GM18951 (cell line): ENCODE measurements at regions not wholly inside any gene's neighbourhood (a gene's known extent, or its start where the extent isn't known, plus 50 kb on each side); places are given as distances from the start of the nearest gene placed in this dataset.

ENCODE experiments used
- POLR2A ChIP-seq: IDR thresholded peaks from 4 replicates; pipeline ENCODE4 v1.6.1; 2011; ENCODE audit warnings: mild to moderate bottlenecking; ENCODE audit not compliant: insufficient read length, insufficient read depth; ENCODE audit errors: extremely low read depth
- in situ Hi-C: fragments of 300-500 bp; cut with MboI; formaldehyde crosslinking; loops from one replicate; pipeline ENCODE4 v1.12.0; 2022; ENCODE audit warnings: low sequenced_read_pairs, mixed read lengths, inconsistent platforms; ENCODE audit not compliant: unreplicated experiment

- TF ChIP-seq POLR2A, result no peak
- in situ Hi-C loops, result no loop called here
Observed at GRCh38 chr22:48883211-48883960, 944.3 kb downstream of the BRD1 start.

GRCh38 chr22:48882636-48883200 lies 945.0 kb downstream of the BRD1 start:
- in situ Hi-C loops, result no loop called here
- TF ChIP-seq POLR2A, result no peak

DNA sequence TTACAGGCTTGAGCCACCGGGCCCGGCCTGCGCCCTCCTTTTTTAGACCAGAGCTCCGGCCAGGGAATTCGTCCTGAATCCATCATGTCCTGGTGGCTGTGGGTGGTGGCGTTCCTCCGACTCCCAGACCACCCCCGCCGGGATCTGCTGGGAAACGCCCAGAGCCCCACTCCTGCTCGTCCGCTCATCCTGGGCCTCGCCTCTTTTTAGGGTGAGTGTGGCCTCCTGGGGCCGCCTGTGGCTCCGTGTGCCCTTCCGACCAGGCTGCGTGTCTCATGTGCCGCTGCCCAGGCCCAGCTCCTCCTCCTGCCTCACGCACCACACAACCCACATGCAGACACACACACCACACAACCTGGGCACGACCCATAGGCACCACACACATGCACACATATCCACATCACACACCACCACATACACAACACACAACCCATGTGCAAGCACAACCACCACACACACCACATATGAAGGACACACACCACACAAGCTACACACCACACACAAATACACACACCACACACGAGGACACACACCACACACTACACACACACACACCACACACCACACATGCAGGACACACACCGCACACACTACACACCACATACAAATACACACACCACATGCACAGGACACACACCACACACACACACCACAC lies 946.2 kb downstream of the BRD1 start:
- in situ Hi-C loops, result no loop called here
- TF ChIP-seq POLR2A, result no peak

DNA sequence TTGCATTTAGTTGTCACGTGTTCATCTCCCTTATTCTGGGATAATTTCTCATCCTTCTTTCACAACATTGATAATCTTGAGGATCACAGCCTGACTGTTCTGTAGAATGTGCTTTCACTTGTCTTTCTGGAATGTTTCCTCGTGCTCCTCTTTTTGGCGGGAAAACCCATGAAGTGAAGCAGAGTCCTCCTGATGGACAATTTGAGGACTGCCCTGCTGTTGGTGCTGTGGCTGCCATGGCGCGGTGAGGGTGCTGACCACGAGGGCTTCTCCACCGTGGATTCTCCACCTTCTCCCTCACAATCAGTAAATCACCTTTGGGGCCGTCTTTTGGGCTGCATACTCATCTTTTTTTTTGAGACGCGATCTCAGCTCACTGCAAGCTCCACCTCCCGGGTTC lies 946.9 kb downstream of the BRD1 start:
- in situ Hi-C loops, result no loop called here
- TF ChIP-seq POLR2A, result no peak

GRCh38 chr22:48876951-48877350 lies 950.7 kb downstream of the BRD1 start:
- in situ Hi-C loops, result no loop called here
- no peak for TF ChIP-seq POLR2A

GRCh38 chr22:48874956-48875355 lies 952.7 kb downstream of the BRD1 start:
- in situ Hi-C loops, result no loop called here
- TF ChIP-seq POLR2A, result no peak

GRCh38 chr22:48873191-48873520 lies 954.5 kb downstream of the BRD1 start:
- no peak for TF ChIP-seq POLR2A
- in situ Hi-C loops, result no loop called here

- no peak for TF ChIP-seq POLR2A
- in situ Hi-C loops, result no loop called here
Observed at GRCh38 chr22:48872271-48873190, 955.1 kb downstream of the BRD1 start.

- in situ Hi-C loops, result no loop called here
- no peak for TF ChIP-seq POLR2A
Observed at GRCh38 chr22:48871176-48871840, 956.4 kb downstream of the BRD1 start.

DNA sequence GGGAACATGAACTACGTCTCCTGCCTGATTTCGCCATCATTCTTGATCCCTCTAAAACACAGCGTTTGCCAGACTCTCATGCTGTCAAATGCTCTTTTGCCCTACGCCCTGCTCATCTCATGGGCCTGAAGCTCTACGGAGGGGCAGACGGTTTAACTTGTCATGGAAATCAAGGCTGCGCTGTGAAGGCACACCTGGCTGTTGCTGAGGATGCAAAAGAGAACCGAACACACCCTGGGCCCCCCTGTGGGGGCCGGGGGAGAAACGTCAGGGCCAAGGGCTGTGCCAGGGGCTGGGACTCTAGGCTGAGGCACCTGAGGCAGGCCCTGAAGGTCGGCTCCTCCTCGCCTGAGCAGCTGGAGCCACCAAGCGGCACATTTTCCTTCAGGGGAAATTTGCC lies 957.2 kb downstream of the BRD1 start:
- in situ Hi-C loops, result no loop called here

DNA sequence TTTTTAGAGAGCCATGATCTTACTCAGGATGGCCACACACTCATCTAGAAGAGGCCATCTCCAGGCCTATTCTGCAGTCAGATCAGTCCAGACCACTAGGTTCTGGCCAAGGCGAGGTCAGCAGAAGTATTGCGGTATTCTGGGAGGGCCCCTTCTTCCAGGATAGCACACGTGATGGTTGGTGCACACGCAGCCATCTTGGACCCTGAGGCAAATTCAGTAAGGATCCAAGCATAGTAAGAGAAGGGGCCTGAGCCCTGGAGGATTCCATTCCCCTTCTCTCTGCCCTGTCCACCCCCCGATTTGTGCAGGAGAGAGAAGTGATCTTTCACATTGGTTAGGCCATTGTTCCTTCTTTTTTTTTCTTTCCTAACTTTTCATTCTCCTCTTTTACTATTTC lies 957.9 kb downstream of the BRD1 start:
- no peak for TF ChIP-seq POLR2A
- in situ Hi-C loops, result no loop called here

More for the DNA sequence above, 957.2 kb downstream of the BRD1 start:
- TF ChIP-seq POLR2A, result no peak

- no peak for TF ChIP-seq POLR2A
- in situ Hi-C loops, result no loop called here
Observed at GRCh38 chr22:48869161-48869560, 958.5 kb downstream of the BRD1 start.

DNA sequence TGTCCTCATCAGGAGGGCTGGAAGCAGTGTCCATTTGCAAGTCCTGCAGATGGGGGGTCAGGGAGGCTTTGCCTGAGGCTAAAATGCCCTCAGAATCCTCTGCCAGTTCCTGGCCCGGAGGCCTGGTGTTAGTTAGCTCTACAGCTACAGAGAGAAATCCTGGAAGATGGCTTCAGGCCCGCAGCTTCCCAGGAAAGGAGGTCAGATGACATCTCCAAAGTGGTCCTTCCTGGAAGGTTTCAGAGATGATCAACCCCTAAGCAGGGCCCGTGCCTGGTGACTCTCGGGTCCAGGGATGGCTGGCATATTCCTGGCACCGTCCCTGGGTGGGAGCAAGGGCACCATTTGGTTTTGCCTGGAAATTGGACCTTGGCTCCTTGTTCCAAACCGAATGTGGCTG lies 959.1 kb downstream of the BRD1 start:
- TF ChIP-seq POLR2A, result no peak
- in situ Hi-C loops, result no loop called here
